Endodermal cell (in vitro differentiated cells): ENCODE measurements at regions not wholly inside any gene's neighbourhood (a gene's known extent, or its start where the extent isn't known, plus 50 kb on each side); places are given as distances from the start of the nearest gene placed in this dataset.

Experiments used
- DNase-seq: peaks from one replicate; pipeline ENCODE4 v3.0.0-alpha.2; 2017
- H3K27ac ChIP-seq: 2 replicates; pipeline ENCODE4 v1.5.1; 2013; ENCODE audit warnings: mild to moderate bottlenecking, low read depth, low read length, moderate library complexity
- H3K27me3 ChIP-seq: 2 replicates; pipeline ENCODE4 v1.6.1; 2013; ENCODE audit warnings: mild to moderate bottlenecking, low read length, moderate library complexity; ENCODE audit not compliant: insufficient read depth, control insufficient read depth, poor library complexity, severe bottlenecking
- H3K36me3 ChIP-seq: 2 replicates; pipeline ENCODE4 v1.7.0; 2013; ENCODE audit warnings: mild to moderate bottlenecking, low read length, moderate library complexity; ENCODE audit not compliant: control insufficient read depth, insufficient read depth
- H3K4me1 ChIP-seq: one replicate; pipeline ENCODE4 v1.7.0; 2013; ENCODE audit warnings: low read length; ENCODE audit not compliant: control insufficient read depth, insufficient read depth
- H3K4me3 ChIP-seq: 2 replicates; pipeline ENCODE4 v1.5.1; 2013; ENCODE audit warnings: mild to moderate bottlenecking, low read length, moderate library complexity
- H3K9ac ChIP-seq: 2 replicates; pipeline ENCODE4 v1.6.1; 2013; ENCODE audit warnings: mild to moderate bottlenecking, low read length, moderate library complexity; ENCODE audit not compliant: poor library complexity, severe bottlenecking; ENCODE audit errors: extremely low read depth
- H3K9me3 ChIP-seq: 2 replicates; pipeline ENCODE4 v1.6.1; 2013; ENCODE audit warnings: mild to moderate bottlenecking, low read length, moderate library complexity; ENCODE audit not compliant: control insufficient read depth
- H3K27ac Mint-ChIP-seq: 2 replicates; pipeline ENCODE4 v1.8.0; 2020; ENCODE audit warnings: mixed read lengths
- H3K27me3 Mint-ChIP-seq: 2 replicates; pipeline ENCODE4 v1.8.0; 2021; ENCODE audit warnings: mild to moderate bottlenecking, mixed read lengths; ENCODE audit not compliant: insufficient read depth
- H3K36me3 Mint-ChIP-seq: 2 replicates; pipeline ENCODE4 v1.8.0; 2020; ENCODE audit warnings: low read depth, mixed read lengths
- H3K4me1 Mint-ChIP-seq: 2 replicates; pipeline ENCODE4 v1.8.0; 2020; ENCODE audit warnings: mixed read lengths
- H3K4me3 Mint-ChIP-seq: 2 replicates; pipeline ENCODE4 v1.8.0; 2020; ENCODE audit warnings: mild to moderate bottlenecking, moderate library complexity, mixed read lengths
- H3K9me3 Mint-ChIP-seq: 2 replicates; pipeline ENCODE4 v1.8.0; 2020; ENCODE audit warnings: mild to moderate bottlenecking, mixed read lengths
- WGBS, 2 experiments: methylation state at CpG; one replicate each; pipeline versions ENCODE4 v1.1.5 to v1.1.7; 2013; ENCODE audit warnings: missing lambda C conversion rate in 2 of 2, mixed read lengths in 1 of 2; ENCODE audit not compliant: insufficient coverage in 1 of 2, insufficient read length in 1 of 2; 5-methylcytosine and 5-hydroxymethylcytosine counted together
- TF ChIP-seq, protein P1 (sequence below): fragments of 200-600 bp; sonication (generic); conservative IDR thresholded peaks from 2 replicates; pipeline ENCODE4 v1.5.0; 2021; ENCODE audit warnings: antibody characterized with exemption, mild to moderate bottlenecking

- DNase-seq: no peak
- Histone ChIP-seq H3K27ac (no peak overlapping the region), H3K27me3 (no peaks in the 10 kb centered on the region), H3K4me1 (no peaks in the 10 kb centered on the region), H3K36me3 (no peaks in the 10 kb centered on the region), H3K9me3 (no peaks in the 10 kb centered on the region), H3K9ac (no peak overlapping the region), H3K4me3 (no peak overlapping the region)
- 77 to 79% methylated on average over 3 to 4 of the region's 4 CpGs for WGBS, 2 experiments
- Mint-ChIP-seq H3K27me3 (peaks cover 20% of the 10 kb centered on the region), H3K36me3 (no peaks in the 10 kb centered on the region), H3K27ac (no peak overlapping the region), H3K4me3 (no peak overlapping the region), H3K4me1 (peaks cover 3% of the 10 kb centered on the region), H3K9me3 (no peaks in the 10 kb centered on the region)
- TF ChIP-seq, protein P1, sequence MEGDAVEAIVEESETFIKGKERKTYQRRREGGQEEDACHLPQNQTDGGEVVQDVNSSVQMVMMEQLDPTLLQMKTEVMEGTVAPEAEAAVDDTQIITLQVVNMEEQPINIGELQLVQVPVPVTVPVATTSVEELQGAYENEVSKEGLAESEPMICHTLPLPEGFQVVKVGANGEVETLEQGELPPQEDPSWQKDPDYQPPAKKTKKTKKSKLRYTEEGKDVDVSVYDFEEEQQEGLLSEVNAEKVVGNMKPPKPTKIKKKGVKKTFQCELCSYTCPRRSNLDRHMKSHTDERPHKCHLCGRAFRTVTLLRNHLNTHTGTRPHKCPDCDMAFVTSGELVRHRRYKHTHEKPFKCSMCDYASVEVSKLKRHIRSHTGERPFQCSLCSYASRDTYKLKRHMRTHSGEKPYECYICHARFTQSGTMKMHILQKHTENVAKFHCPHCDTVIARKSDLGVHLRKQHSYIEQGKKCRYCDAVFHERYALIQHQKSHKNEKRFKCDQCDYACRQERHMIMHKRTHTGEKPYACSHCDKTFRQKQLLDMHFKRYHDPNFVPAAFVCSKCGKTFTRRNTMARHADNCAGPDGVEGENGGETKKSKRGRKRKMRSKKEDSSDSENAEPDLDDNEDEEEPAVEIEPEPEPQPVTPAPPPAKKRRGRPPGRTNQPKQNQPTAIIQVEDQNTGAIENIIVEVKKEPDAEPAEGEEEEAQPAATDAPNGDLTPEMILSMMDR: no peak
Measured at GRCh38 chr6:165970001-165970400, 197.7 kb downstream of the TBXT start.

DNA sequence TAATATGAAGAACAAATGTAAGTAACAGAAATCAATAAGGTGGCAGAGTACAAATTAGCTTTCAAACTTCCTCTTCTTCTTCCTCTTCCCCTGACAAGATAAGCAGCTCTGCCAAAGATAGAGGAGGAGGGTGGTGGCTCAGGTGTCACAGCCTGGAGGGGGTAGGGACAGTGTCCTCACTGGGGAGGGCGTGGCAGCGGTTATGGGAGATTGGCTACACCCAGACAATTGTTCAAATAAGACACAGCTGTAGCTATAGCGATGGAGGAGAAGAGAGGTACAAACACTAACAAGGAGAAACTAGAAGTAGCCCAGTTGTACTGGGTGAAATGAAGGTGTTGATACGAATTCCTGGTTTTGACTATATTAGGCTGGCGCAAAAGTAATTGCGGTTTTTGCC, 198.5 kb downstream of the TBXT start:
- TF ChIP-seq, protein P1: no peak
- WGBS, 2 experiments: 95% methylated on average over 6 of the region's 6 CpGs; no CpG with 5 or more reads in 1 of the 2 experiments

GRCh38 chr6:165968408-165968807, 199.2 kb downstream of the TBXT start:
- Histone ChIP-seq H3K4me3 (no peak overlapping the region), H3K36me3 (no peaks in the 10 kb centered on the region), H3K9me3 (no peaks in the 10 kb centered on the region), H3K27ac (no peak overlapping the region), H3K27me3 (peaks cover 5% of the 10 kb centered on the region), H3K9ac (no peak overlapping the region), H3K4me1 (no peaks in the 10 kb centered on the region)
- Mint-ChIP-seq H3K4me1 (no peaks in the 10 kb centered on the region), H3K9me3 (no peaks in the 10 kb centered on the region), H3K27ac (no peak overlapping the region), H3K4me3 (no peak overlapping the region), H3K27me3 (peaks cover 20% of the 10 kb centered on the region), H3K36me3 (no peaks in the 10 kb centered on the region)
- DNase-seq: no peak
- TF ChIP-seq, protein P1: no peak
- 95% methylated on average over 2 to 3 of the region's 3 CpGs for WGBS, 2 experiments

More for the DNA sequence above, 198.5 kb downstream of the TBXT start:
- Histone ChIP-seq H3K9ac (no peak overlapping the region), H3K27ac (no peak overlapping the region), H3K4me1 (no peaks in the 10 kb centered on the region), H3K27me3 (peaks cover 5% of the 10 kb centered on the region), H3K4me3 (no peak overlapping the region), H3K9me3 (no peaks in the 10 kb centered on the region), H3K36me3 (no peaks in the 10 kb centered on the region)
- H3K9me3 Mint-ChIP-seq: no peaks in the 10 kb centered on the region
- peaks cover 20% of the 10 kb centered on the region for H3K27me3 Mint-ChIP-seq
- no peak overlapping the region for H3K4me3 Mint-ChIP-seq
- DNase-seq: no peak
- H3K36me3 Mint-ChIP-seq: no peaks in the 10 kb centered on the region
- H3K27ac Mint-ChIP-seq: no peak overlapping the region
- no peaks in the 10 kb centered on the region for H3K4me1 Mint-ChIP-seq
